Left ventricle myocardium inferior (tissue), 1 donor: ENCODE measurements at regions not wholly inside any gene's neighbourhood (a gene's known extent, or its start where the extent isn't known, plus 50 kb on each side); places are given as distances from the start of the nearest gene placed in this dataset.

Source experiments
- DNase-seq: peaks from one replicate; pipeline ENCODE4 v3.0.0-alpha.2; 2020
- H3K27ac ChIP-seq: fragments of 200-600 bp; replicated peaks from 2 replicates; pipeline ENCODE4 v1.8.0; 2021
- H3K27me3 ChIP-seq: fragments of 200-600 bp; 2 replicates; pipeline ENCODE4 v1.8.0; 2021; ENCODE audit warnings: low read depth
- H3K36me3 ChIP-seq: fragments of 200-600 bp; 2 replicates; pipeline ENCODE4 v1.8.0; 2021
- H3K4me1 ChIP-seq: fragments of 200-600 bp; 2 replicates; pipeline ENCODE4 v1.8.0; 2021
- H3K4me3 ChIP-seq: fragments of 200-600 bp; 2 replicates; pipeline ENCODE4 v1.8.0; 2021; ENCODE audit warnings: mild to moderate bottlenecking, moderate library complexity
- H3K9me3 ChIP-seq: fragments of 200-600 bp; replicated peaks from 2 replicates; pipeline ENCODE4 v1.8.0; 2021
- intact Hi-C: fragments of 100-400 bp; cut with micrococcal nuclease; formaldehyde crosslinking; loops from one replicate; pipeline ENCODE4 v1.11.0; 2022
- TF ChIP-seq, protein P1 (sequence below): fragments of 200-600 bp; IDR thresholded peaks from 2 replicates; pipeline ENCODE4 v1.8.0; 2021; ENCODE audit warnings: antibody characterized with exemption, mild to moderate bottlenecking, borderline replicate concordance
- donor health status: DM: no; HTN: yes; CAD: no; lungs with severe emphysema.

DNA sequence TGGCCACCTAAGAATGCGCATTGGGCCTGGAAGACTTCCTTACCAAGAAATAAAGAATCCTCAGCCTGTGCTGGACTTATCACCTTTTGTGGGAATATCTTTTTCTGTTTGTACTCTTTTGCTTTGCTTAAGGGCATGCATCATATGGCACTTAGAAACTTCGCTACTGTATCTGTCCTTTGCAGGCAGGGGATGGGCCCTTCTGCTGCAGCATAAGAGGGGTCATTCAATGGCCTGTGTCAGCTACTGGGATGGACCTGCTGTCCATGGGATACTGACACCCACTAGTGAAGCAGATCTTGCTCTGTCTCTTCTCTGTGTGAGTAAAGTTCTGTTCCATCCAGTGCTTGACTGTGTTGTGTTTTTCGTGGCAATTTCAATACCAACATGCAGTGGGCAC lies 239.0 kb upstream of the JUN start:
- H3K27me3 ChIP-seq = no peaks in the 10 kb centered on the region
- intact Hi-C loops = no loop called here

DNA sequence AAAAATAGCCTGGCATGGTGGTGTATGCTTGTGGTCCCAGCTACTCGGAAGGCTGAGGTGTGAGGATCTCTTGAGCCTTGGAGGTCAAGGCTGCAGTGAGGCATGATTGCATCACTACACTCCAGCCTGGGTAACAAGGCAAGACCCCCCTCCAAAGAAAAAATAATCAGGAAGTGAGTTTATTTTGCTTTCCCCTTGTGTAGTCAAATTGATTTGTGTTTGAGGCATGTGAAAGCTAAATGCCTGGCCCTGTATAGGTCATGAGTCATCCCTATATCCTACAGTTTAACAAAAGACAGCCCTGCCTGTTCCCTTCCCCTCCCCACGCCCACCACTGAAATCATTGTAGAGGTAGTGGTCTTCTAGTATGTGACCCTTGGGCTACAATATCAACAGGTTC lies 241.4 kb upstream of the JUN start:
- no peaks in the 10 kb centered on the region for H3K27me3 ChIP-seq
- intact Hi-C loops = no loop called here
- H3K9me3 ChIP-seq = no peaks in the 10 kb centered on the region
- no peaks in the 10 kb centered on the region for H3K36me3 ChIP-seq
- H3K4me1 ChIP-seq = peaks cover 10% of the 10 kb centered on the region
- TF ChIP-seq, protein P1, sequence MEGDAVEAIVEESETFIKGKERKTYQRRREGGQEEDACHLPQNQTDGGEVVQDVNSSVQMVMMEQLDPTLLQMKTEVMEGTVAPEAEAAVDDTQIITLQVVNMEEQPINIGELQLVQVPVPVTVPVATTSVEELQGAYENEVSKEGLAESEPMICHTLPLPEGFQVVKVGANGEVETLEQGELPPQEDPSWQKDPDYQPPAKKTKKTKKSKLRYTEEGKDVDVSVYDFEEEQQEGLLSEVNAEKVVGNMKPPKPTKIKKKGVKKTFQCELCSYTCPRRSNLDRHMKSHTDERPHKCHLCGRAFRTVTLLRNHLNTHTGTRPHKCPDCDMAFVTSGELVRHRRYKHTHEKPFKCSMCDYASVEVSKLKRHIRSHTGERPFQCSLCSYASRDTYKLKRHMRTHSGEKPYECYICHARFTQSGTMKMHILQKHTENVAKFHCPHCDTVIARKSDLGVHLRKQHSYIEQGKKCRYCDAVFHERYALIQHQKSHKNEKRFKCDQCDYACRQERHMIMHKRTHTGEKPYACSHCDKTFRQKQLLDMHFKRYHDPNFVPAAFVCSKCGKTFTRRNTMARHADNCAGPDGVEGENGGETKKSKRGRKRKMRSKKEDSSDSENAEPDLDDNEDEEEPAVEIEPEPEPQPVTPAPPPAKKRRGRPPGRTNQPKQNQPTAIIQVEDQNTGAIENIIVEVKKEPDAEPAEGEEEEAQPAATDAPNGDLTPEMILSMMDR = no peak
- H3K27ac ChIP-seq = no peak overlapping the region
- DNase-seq = no peak
- H3K4me3 ChIP-seq = no peak overlapping the region

More for the DNA sequence above, 239.0 kb upstream of the JUN start:
- no peaks in the 10 kb centered on the region for H3K36me3 ChIP-seq
- DNase-seq = no peak
- no peak overlapping the region for H3K27ac ChIP-seq
- H3K4me1 ChIP-seq = peaks cover 29% of the 10 kb centered on the region
- TF ChIP-seq, protein P1 = no peak
- peaks cover 5% of the 10 kb centered on the region for H3K9me3 ChIP-seq
- no peak overlapping the region for H3K4me3 ChIP-seq

DNA sequence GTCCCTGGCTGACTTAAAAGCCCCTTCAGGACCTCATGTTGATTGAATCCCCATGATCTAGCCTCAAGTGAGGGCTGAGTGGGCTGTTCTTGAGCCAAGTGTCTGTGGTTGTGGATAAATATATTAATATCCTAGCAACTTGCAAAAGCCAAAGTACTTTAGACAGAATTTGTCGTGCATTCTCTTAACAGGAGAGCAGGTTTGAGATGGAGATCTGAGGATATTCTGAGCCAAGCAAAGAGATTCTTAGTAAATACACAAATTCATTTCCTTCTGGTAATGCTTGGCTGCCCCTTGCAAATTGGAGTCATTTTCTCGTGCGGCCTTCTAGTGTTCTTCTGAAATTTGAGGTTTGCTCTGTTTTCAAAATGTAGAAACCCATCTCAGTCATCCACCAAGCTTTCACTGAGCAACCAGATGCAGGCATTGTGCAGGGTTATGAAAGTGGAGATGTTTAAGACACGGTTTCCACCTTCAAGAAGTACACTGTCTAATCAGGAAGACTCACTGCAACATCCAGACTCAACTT lies 242.1 kb upstream of the JUN start:
- peaks cover 3% of the 10 kb centered on the region for H3K4me1 ChIP-seq
- no peaks in the 10 kb centered on the region for H3K9me3 ChIP-seq
- intact Hi-C loops = no loop called here
- H3K36me3 ChIP-seq = no peaks in the 10 kb centered on the region
- no peak overlapping the region for H3K27ac ChIP-seq
- no peak for DNase-seq
- TF ChIP-seq, protein P1 = no peak
- H3K27me3 ChIP-seq = no peaks in the 10 kb centered on the region
- H3K4me3 ChIP-seq = no peak overlapping the region

DNA sequence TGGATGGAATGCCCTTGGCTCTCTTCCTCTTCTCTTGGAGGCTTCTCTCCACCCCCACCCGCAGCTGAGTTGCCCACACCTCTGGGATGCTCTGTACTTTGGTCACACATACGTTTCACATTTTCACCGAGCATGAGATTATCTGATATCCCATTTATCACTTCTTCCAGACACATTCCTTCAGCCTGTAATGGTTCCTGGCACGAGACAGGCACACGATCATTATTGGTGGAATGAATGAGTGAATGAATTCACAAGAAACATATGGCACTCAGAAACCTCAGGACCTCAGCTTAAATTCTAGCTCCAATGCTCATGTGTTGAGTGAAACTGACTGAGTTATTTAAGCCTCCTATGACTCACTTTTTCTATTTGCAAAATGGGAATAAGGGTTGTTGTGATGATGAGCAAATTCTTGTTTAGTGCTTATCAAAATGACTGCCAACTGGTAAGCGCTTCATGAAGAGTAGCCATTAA lies 242.7 kb upstream of the JUN start:
- H3K27me3 ChIP-seq = no peaks in the 10 kb centered on the region
- H3K36me3 ChIP-seq = no peaks in the 10 kb centered on the region
- TF ChIP-seq, protein P1 = no peak
- peaks cover 3% of the 10 kb centered on the region for H3K4me1 ChIP-seq
- no peak for DNase-seq
- H3K9me3 ChIP-seq = no peaks in the 10 kb centered on the region
- intact Hi-C loops = no loop called here
- no peak overlapping the region for H3K27ac ChIP-seq
- no peak overlapping the region for H3K4me3 ChIP-seq

DNA sequence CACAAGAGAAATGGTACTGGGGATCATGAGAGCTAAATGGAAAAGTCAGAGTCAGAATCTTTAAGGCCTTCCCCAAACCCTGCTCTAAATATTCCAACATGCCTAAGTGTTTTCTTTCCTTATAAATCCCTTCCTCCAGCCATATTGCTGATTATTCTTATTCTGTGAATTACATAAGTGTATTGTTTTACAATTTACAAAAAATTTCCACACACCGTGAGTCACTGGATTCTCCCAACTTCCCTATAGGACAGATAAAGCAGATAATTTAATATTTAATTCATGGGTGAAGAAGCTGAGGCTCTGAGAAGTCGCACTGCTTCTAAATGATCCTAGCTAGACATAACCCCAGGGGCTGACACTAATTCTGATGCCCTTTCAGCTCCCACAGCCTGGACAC lies 243.3 kb upstream of the JUN start:
- Histone ChIP-seq H3K27me3 (no peaks in the 10 kb centered on the region), H3K36me3 (no peaks in the 10 kb centered on the region), H3K4me3 (no peak overlapping the region), H3K27ac (no peak overlapping the region), H3K4me1 (peaks cover 3% of the 10 kb centered on the region), H3K9me3 (no peaks in the 10 kb centered on the region)
- no peak for DNase-seq
- TF ChIP-seq, protein P1 = no peak
- intact Hi-C loops = no loop called here
